H9 (cell line): ENCODE measurements at regions not wholly inside any gene's neighbourhood (a gene's known extent, or its start where the extent isn't known, plus 50 kb on each side); places are given as distances from the start of the nearest gene placed in this dataset.

Experiments used
- DNase-seq: peaks from one replicate; pipeline ENCODE4 v3.0.0-alpha.2; 2017
- H2AFZ ChIP-seq: one replicate; pipeline ENCODE4 v1.6.1; 2013; ENCODE audit warnings: mild to moderate bottlenecking, low read length, control low read depth, moderate library complexity
- H2AK5ac ChIP-seq: 2 replicates; pipeline ENCODE4 v1.6.1; 2013; ENCODE audit warnings: low read length, control low read depth, mixed read lengths; ENCODE audit not compliant: insufficient read length
- H2BK120ac ChIP-seq: one replicate; pipeline ENCODE4 v1.6.1; 2013; ENCODE audit warnings: low read depth, mild to moderate bottlenecking, low read length, control low read depth, inconsistent platforms; ENCODE audit not compliant: poor library complexity, severe bottlenecking
- H2BK12ac ChIP-seq: 2 replicates; pipeline ENCODE4 v1.6.1; 2013; ENCODE audit warnings: low read length, control low read depth, mixed read lengths, low read depth; ENCODE audit not compliant: insufficient read length
- H2BK15ac ChIP-seq: 2 replicates; pipeline ENCODE4 v1.6.1; 2013; ENCODE audit warnings: low read depth, low read length, control low read depth
- H2BK20ac ChIP-seq: one replicate; pipeline ENCODE4 v1.6.1; 2013; ENCODE audit warnings: low read depth, mild to moderate bottlenecking, low read length, control low read depth, inconsistent platforms; ENCODE audit not compliant: poor library complexity, severe bottlenecking
- H2BK5ac ChIP-seq: 2 replicates; pipeline ENCODE4 v1.6.1; 2013; ENCODE audit warnings: low read length, control low read depth, mixed read lengths; ENCODE audit not compliant: insufficient read length
- H3K14ac ChIP-seq: 2 replicates; pipeline ENCODE4 v1.6.1; 2013; ENCODE audit warnings: low read length, control low read depth; ENCODE audit not compliant: insufficient read depth
- H3K18ac ChIP-seq: 2 replicates; pipeline ENCODE4 v1.6.1; 2013; ENCODE audit warnings: low read depth, mild to moderate bottlenecking, mixed read lengths, low read length, control low read depth; ENCODE audit not compliant: insufficient read length
- H3K23ac ChIP-seq: 2 replicates; pipeline ENCODE4 v1.6.1; 2013; ENCODE audit warnings: low read length, control low read depth, mixed read lengths, low read depth; ENCODE audit not compliant: insufficient read length
- H3K23me2 ChIP-seq: 2 replicates; pipeline ENCODE4 v1.6.1; 2013; ENCODE audit warnings: low read depth, mild to moderate bottlenecking, mixed read lengths, low read length, control low read depth; ENCODE audit not compliant: insufficient read length, poor library complexity, severe bottlenecking
- H3K27ac ChIP-seq: 2 replicates; pipeline ENCODE4 v1.5.1; 2013; ENCODE audit warnings: low read length, control low read depth, mixed read lengths, low read depth; ENCODE audit not compliant: insufficient read length
- H3K27me3 ChIP-seq: 2 replicates; pipeline ENCODE4 v1.6.1; 2013; ENCODE audit warnings: low read length, control low read depth, inconsistent platforms; ENCODE audit not compliant: insufficient read depth
- H3K4ac ChIP-seq: 2 replicates; pipeline ENCODE4 v1.6.1; 2013; ENCODE audit warnings: low read depth, mild to moderate bottlenecking, control low read depth, inconsistent platforms, low read length, moderate library complexity
- H3K4me1 ChIP-seq: 2 replicates; pipeline ENCODE4 v1.6.1; 2013; ENCODE audit warnings: low read length, control low read depth, inconsistent platforms; ENCODE audit not compliant: insufficient read depth
- H3K4me2 ChIP-seq: 2 replicates; pipeline ENCODE4 v1.6.1; 2013; ENCODE audit warnings: low read length, control low read depth, mixed read lengths; ENCODE audit not compliant: insufficient read length, insufficient read depth
- H3K56ac ChIP-seq: 2 replicates; pipeline ENCODE4 v1.6.1; 2013; ENCODE audit warnings: low read depth, mild to moderate bottlenecking, mixed read lengths, low read length, control low read depth; ENCODE audit not compliant: insufficient read length
- H3K79me1 ChIP-seq: 2 replicates; pipeline ENCODE4 v1.6.1; 2013; ENCODE audit warnings: low read depth, mild to moderate bottlenecking, moderate library complexity, low read length, control low read depth, inconsistent platforms; ENCODE audit not compliant: insufficient read depth, poor library complexity, severe bottlenecking
- H3K79me2 ChIP-seq: 2 replicates; pipeline ENCODE4 v1.6.1; 2013; ENCODE audit warnings: low read length, control low read depth, inconsistent platforms; ENCODE audit not compliant: insufficient read depth
- H3K9ac ChIP-seq: 2 replicates; pipeline ENCODE4 v1.6.1; 2013; ENCODE audit warnings: low read length, control low read depth, mixed read lengths; ENCODE audit not compliant: insufficient read length; ENCODE audit errors: extremely low read depth
- H3K9me3 ChIP-seq: one replicate; pipeline ENCODE4 v1.6.1; 2013; ENCODE audit warnings: low read depth, low read length, inconsistent platforms; ENCODE audit not compliant: control insufficient read depth
- H3T11ph ChIP-seq: one replicate; pipeline ENCODE4 v1.6.1; 2013; ENCODE audit warnings: mild to moderate bottlenecking, low read length, control low read depth, inconsistent platforms
- H4K20me1 ChIP-seq: one replicate; pipeline ENCODE4 v1.6.1; 2013; ENCODE audit not compliant: control insufficient read depth, insufficient read length, insufficient read depth
- H4K5ac ChIP-seq: 2 replicates; pipeline ENCODE4 v1.6.1; 2013; ENCODE audit warnings: low read depth, mild to moderate bottlenecking, mixed read lengths, low read length, control low read depth; ENCODE audit not compliant: insufficient read length
- H4K8ac ChIP-seq: replicated peaks from 2 replicates; pipeline ENCODE4 v1.6.1; 2013; ENCODE audit warnings: low read length, control low read depth, mixed read lengths, low read depth; ENCODE audit not compliant: insufficient read length
- H4K91ac ChIP-seq: 2 replicates; pipeline ENCODE4 v1.6.1; 2013; ENCODE audit warnings: low read depth, mild to moderate bottlenecking, moderate library complexity, mixed read lengths, low read length, control low read depth; ENCODE audit not compliant: insufficient read length
- H3K27ac Mint-ChIP-seq, 3 experiments: 2 replicates in 2 of 3; 3 replicates in 1 of 3; pipeline ENCODE4 v1.8.0; 2020 to 2021; ENCODE audit warnings: mixed read lengths in 3 of 3, mild to moderate bottlenecking in 1 of 3, moderate library complexity in 1 of 3
- H3K27me3 Mint-ChIP-seq: 2 replicates; pipeline ENCODE4 v1.8.0; 2021; ENCODE audit warnings: low read depth, mild to moderate bottlenecking, moderate library complexity, mixed read lengths
- H3K36me3 Mint-ChIP-seq, 3 experiments: 2 replicates in 2 of 3; 3 replicates in 1 of 3; pipeline ENCODE4 v1.8.0; 2020 to 2021; ENCODE audit warnings: low read depth in 3 of 3, mixed read lengths in 3 of 3; ENCODE audit not compliant: insufficient read depth in 1 of 3
- H3K4me1 Mint-ChIP-seq, 2 experiments: 2 replicates each; pipeline ENCODE4 v1.8.0; 2020; ENCODE audit warnings: mixed read lengths in 2 of 2
- H3K4me3 Mint-ChIP-seq, 2 experiments: 2 replicates in 1 of 2; 3 replicates in 1 of 2; pipeline ENCODE4 v1.8.0; 2020 to 2021; ENCODE audit warnings: mild to moderate bottlenecking in 2 of 2, mixed read lengths in 2 of 2, moderate library complexity in 1 of 2
- H3K9me3 Mint-ChIP-seq, 2 experiments: 2 replicates in 1 of 2; 3 replicates in 1 of 2; pipeline ENCODE4 v1.8.0; 2020; ENCODE audit warnings: mild to moderate bottlenecking in 2 of 2, mixed read lengths in 2 of 2, moderate library complexity in 1 of 2
- TF ChIP-seq, protein P1 (sequence below): fragments of 200-600 bp; sonication (generic); conservative IDR thresholded peaks from 3 replicates; pipeline ENCODE4 v1.8.0; 2021; ENCODE audit warnings: antibody characterized with exemption, mild to moderate bottlenecking

GRCh38 chr4:24180586-24180985, 290.7 kb upstream of the PPARGC1A start:
- Histone ChIP-seq H2BK12ac (no peak overlapping the region), H3K27me3 (no peaks in the 10 kb centered on the region), H3K23me2 (no peaks in the 10 kb centered on the region), H3K56ac (no peak overlapping the region), H4K5ac (no peak overlapping the region), H2AFZ (no peak overlapping the region), H4K20me1 (no peaks in the 10 kb centered on the region), H3T11ph (no peak overlapping the region), H2BK15ac (no peak overlapping the region), H2BK120ac (no peak overlapping the region), H2BK20ac (no peak overlapping the region), H3K4me1 (no peaks in the 10 kb centered on the region), H3K18ac (no peak overlapping the region), H4K8ac (no peak overlapping the region), H3K79me2 (no peaks in the 10 kb centered on the region), H3K27ac (no peak overlapping the region), H4K91ac (no peak overlapping the region), H2AK5ac (no peak overlapping the region), H3K9me3 (no peaks in the 10 kb centered on the region), H2BK5ac (no peak overlapping the region), H3K4ac (no peak overlapping the region), H3K4me2 (no peak overlapping the region), H3K23ac (no peak overlapping the region), H3K9ac (no peak overlapping the region), H3K14ac (no peak overlapping the region), H3K79me1 (no peaks in the 10 kb centered on the region)
- TF ChIP-seq, protein P1, sequence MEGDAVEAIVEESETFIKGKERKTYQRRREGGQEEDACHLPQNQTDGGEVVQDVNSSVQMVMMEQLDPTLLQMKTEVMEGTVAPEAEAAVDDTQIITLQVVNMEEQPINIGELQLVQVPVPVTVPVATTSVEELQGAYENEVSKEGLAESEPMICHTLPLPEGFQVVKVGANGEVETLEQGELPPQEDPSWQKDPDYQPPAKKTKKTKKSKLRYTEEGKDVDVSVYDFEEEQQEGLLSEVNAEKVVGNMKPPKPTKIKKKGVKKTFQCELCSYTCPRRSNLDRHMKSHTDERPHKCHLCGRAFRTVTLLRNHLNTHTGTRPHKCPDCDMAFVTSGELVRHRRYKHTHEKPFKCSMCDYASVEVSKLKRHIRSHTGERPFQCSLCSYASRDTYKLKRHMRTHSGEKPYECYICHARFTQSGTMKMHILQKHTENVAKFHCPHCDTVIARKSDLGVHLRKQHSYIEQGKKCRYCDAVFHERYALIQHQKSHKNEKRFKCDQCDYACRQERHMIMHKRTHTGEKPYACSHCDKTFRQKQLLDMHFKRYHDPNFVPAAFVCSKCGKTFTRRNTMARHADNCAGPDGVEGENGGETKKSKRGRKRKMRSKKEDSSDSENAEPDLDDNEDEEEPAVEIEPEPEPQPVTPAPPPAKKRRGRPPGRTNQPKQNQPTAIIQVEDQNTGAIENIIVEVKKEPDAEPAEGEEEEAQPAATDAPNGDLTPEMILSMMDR, result no peak
- H3K9me3 Mint-ChIP-seq, result peaks cover 0 to 2% of the 10 kb centered on the region in 2 experiments; a peak in 1 of 5 replicates
- no peak overlapping the region for H3K27ac Mint-ChIP-seq
- peaks cover 0 to 3% (median 0%) of the 10 kb centered on the region in 3 experiments; a peak in 2 of 7 replicates for H3K36me3 Mint-ChIP-seq
- H3K27me3 Mint-ChIP-seq, result peaks cover 4% of the 10 kb centered on the region
- no peak overlapping the region for H3K4me3 Mint-ChIP-seq
- peaks cover 7 to 8% of the 10 kb centered on the region in 2 experiments for H3K4me1 Mint-ChIP-seq
- DNase-seq, result no peak
